GM19035 (cell line): ENCODE measurements at regions not wholly inside any gene's neighbourhood (a gene's known extent, or its start where the extent isn't known, plus 50 kb on each side); places are given as distances from the start of the nearest gene placed in this dataset.
"Not testable (repeated sequence)": the region's sequence is repeated elsewhere in the genome, so short reads cannot be mapped to it uniquely, and the experiment has no call there.

Source experiments
- ATAC-seq: cut with Tn5 transposase; IDR thresholded peaks from one replicate; pipeline ENCODE4 v1.9.1; 2021; ENCODE audit not compliant: unreplicated experiment

GRCh38 chr5:12615141-12615820, 711.0 kb upstream of the CTNND2 start:
- ATAC-seq, result no peak

GRCh38 chr5:12614608-12615007, 710.4 kb upstream of the CTNND2 start:
- no peak for ATAC-seq

GRCh38 chr5:12611132-12611531, 706.9 kb upstream of the CTNND2 start:
- ATAC-seq, result no peak

- not testable (repeated sequence) for ATAC-seq
These were observed 703.6 kb upstream of the CTNND2 start for GRCh38 chr5:12607817-12608216.

- no peak for ATAC-seq
These were observed 688.0 kb upstream of the CTNND2 start for GRCh38 chr5:12592228-12592627.

GRCh38 chr5:12586406-12586805, 682.2 kb upstream of the CTNND2 start:
- no peak for ATAC-seq

GRCh38 chr5:12578803-12579202, 674.6 kb upstream of the CTNND2 start:
- not testable (repeated sequence) for ATAC-seq

GRCh38 chr5:12576953-12577352, 672.7 kb upstream of the CTNND2 start:
- not testable (repeated sequence) for ATAC-seq

GRCh38 chr5:12574298-12575093, 670.2 kb upstream of the CTNND2 start:
- not testable (repeated sequence) for ATAC-seq

- not testable (repeated sequence) for ATAC-seq
These were observed 669.7 kb upstream of the CTNND2 start for GRCh38 chr5:12573916-12574297.

GRCh38 chr5:12570688-12571087, 666.4 kb upstream of the CTNND2 start:
- ATAC-seq, result no peak

GRCh38 chr5:12566441-12566840, 662.2 kb upstream of the CTNND2 start:
- no peak for ATAC-seq

- ATAC-seq, result no peak
These were observed 652.8 kb upstream of the CTNND2 start for GRCh38 chr5:12557012-12557411.

- no peak for ATAC-seq
These were observed 621.9 kb upstream of the CTNND2 start for GRCh38 chr5:12526113-12526512.

GRCh38 chr5:12522116-12522515, 617.9 kb upstream of the CTNND2 start:
- ATAC-seq, result no peak

GRCh38 chr5:12504983-12505382, 600.7 kb upstream of the CTNND2 start:
- ATAC-seq, result not testable (repeated sequence)

- ATAC-seq, result no peak
These were observed 583.9 kb upstream of the CTNND2 start for GRCh38 chr5:12488161-12488560.

- no peak for ATAC-seq
These were observed 576.2 kb upstream of the CTNND2 start for GRCh38 chr5:12480487-12480886.

- no peak for ATAC-seq
These were observed 573.3 kb upstream of the CTNND2 start for GRCh38 chr5:12477554-12477953.

GRCh38 chr5:12467799-12468198, 563.6 kb upstream of the CTNND2 start:
- ATAC-seq, result no peak

- no peak for ATAC-seq
These were observed 556.4 kb upstream of the CTNND2 start for GRCh38 chr5:12460493-12461261.

- no peak for ATAC-seq
These were observed 555.1 kb upstream of the CTNND2 start for GRCh38 chr5:12459326-12459725.
